ENCODE measurements at regions not wholly inside any gene's neighbourhood (a gene's known extent, or its start where the extent isn't known, plus 50 kb on each side); places are given as distances from the start of the nearest gene placed in this dataset.

DNA sequence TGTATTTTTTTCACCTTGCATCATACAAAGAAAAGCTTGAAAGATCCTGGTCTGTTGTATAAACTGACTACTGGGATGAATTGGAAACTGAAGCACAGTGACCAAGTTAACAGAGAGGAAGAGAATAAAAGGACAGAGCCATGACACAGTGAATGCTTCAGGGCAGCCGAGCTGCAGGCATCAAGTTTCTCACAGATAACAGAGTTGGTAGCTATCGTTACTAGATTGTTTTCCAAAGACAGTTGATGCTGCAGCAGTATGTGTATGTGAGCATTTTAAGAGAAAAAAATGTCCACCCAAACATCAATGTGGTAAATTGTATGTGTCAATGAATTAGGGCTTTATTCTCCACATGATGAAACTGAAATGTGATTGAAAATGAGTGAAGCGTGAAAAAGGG is 1032.7 kb downstream of the ADGRL3 start:
- TF ChIP-seq CTCF (IDR thresholded peaks at IDR 0.05), result no peak
- no peak for TF ChIP-seq POLR2A (IDR thresholded peaks at IDR 0.05)
